ENCODE measurements at regions not wholly inside any gene's neighbourhood (a gene's known extent, or its start where the extent isn't known, plus 50 kb on each side); places are given as distances from the start of the nearest gene placed in this dataset.

DNA sequence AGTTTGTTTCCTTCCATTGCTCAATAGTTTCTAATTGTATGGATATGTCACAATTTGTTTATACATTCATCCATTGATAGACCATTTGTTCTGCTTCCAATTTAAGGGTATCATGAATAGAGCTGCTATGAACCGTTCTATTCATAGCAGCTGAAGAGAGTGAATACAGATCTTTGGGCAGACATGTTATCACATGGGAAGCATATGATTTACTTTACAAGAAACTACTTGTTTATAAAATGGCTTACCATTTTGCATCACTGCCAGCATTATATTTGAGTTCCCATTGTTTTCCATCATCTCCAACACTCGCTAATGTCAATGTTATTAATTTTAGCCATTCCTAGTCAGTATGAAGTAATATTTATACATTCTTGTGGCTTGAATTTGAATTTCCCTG lies 549.0 kb downstream of the MAT2B start:
- TF ChIP-seq, protein P1, sequence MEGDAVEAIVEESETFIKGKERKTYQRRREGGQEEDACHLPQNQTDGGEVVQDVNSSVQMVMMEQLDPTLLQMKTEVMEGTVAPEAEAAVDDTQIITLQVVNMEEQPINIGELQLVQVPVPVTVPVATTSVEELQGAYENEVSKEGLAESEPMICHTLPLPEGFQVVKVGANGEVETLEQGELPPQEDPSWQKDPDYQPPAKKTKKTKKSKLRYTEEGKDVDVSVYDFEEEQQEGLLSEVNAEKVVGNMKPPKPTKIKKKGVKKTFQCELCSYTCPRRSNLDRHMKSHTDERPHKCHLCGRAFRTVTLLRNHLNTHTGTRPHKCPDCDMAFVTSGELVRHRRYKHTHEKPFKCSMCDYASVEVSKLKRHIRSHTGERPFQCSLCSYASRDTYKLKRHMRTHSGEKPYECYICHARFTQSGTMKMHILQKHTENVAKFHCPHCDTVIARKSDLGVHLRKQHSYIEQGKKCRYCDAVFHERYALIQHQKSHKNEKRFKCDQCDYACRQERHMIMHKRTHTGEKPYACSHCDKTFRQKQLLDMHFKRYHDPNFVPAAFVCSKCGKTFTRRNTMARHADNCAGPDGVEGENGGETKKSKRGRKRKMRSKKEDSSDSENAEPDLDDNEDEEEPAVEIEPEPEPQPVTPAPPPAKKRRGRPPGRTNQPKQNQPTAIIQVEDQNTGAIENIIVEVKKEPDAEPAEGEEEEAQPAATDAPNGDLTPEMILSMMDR (IDR thresholded peaks at IDR 0.05 in 4 of 5, conservative IDR thresholded peaks at IDR 0.05 in 1 of 5) = no peak
- TF ChIP-seq POLR2A (IDR thresholded peaks at IDR 0.05) = no peak

All from gastrocnemius medialis (tissue), 4 donors.